NT2/D1 (cell line): ENCODE measurements at regions not wholly inside any gene's neighbourhood (a gene's known extent, or its start where the extent isn't known, plus 50 kb on each side); places are given as distances from the start of the nearest gene placed in this dataset.

Experiments
- YY1 ChIP-seq: IDR thresholded peaks from 2 replicates; pipeline ENCODE4 v1.6.1; 2011; ENCODE audit not compliant: insufficient read length, insufficient read depth
- ZNF274 ChIP-seq: IDR thresholded peaks from 2 replicates; pipeline ENCODE4 v1.6.1; 2011; ENCODE audit warnings: mild to moderate bottlenecking, low read depth, low read length

- TF ChIP-seq ZNF274 (no peak), YY1 (no peak)
Observed at GRCh38 chr17:14579716-14580115, 278.8 kb downstream of the HS3ST3B1 start.
